ENCODE measurements at regions not wholly inside any gene's neighbourhood (a gene's known extent, or its start where the extent isn't known, plus 50 kb on each side); places are given as distances from the start of the nearest gene placed in this dataset.

GRCh38 chr1:30600706-30601105, 122.7 kb downstream of the MATN1 start:
- Histone ChIP-seq H3K36me3 (ENCODE audit: control insufficient read depth in 1 of 2, insufficient read depth in 2 of 2, low read length in 2 of 2) (no peaks in the 10 kb centered on the region), H3K27ac (ENCODE audit: low read depth, low read length) (no peak overlapping the region), H3K9ac (ENCODE audit: low read depth in 1 of 2, low read length in 2 of 2) (no peak overlapping the region), H3K4me3 (ENCODE audit: low read depth in 1 of 2, low read length in 2 of 2) (no peak overlapping the region), H3K27me3 (ENCODE audit: control insufficient read depth in 1 of 2, insufficient read depth in 2 of 2, low read length in 2 of 2) (peaks cover 2 to 3% of the 10 kb centered on the region in 2 donors), H3K4me1 (ENCODE audit: control insufficient read depth in 1 of 2, insufficient read depth in 2 of 2, low read length in 2 of 2) (no peaks in the 10 kb centered on the region), H3K9me3 (ENCODE audit: control insufficient read depth in 1 of 2, low read length in 2 of 2) (no peaks in the 10 kb centered on the region)

- H3K9me3 ChIP-seq (ENCODE audit: control insufficient read depth in 1 of 2, low read length in 2 of 2): no peaks in the 10 kb centered on the region
- no peak overlapping the region for H3K9ac ChIP-seq (ENCODE audit: low read depth in 1 of 2, low read length in 2 of 2)
- no peak overlapping the region for H3K4me3 ChIP-seq (ENCODE audit: low read depth in 1 of 2, low read length in 2 of 2)
- peaks cover 5 to 6% of the 10 kb centered on the region in 2 donors for H3K27me3 ChIP-seq (ENCODE audit: control insufficient read depth in 1 of 2, insufficient read depth in 2 of 2, low read length in 2 of 2)
- no peaks in the 10 kb centered on the region for H3K4me1 ChIP-seq (ENCODE audit: control insufficient read depth in 1 of 2, insufficient read depth in 2 of 2, low read length in 2 of 2)
- no peaks in the 10 kb centered on the region for H3K36me3 ChIP-seq (ENCODE audit: control insufficient read depth in 1 of 2, insufficient read depth in 2 of 2, low read length in 2 of 2)
- H3K27ac ChIP-seq (ENCODE audit: low read depth, low read length): no peak overlapping the region
Observed at GRCh38 chr1:30600258-30600657, 123.1 kb downstream of the MATN1 start.

GRCh38 chr1:30599721-30600120, 123.7 kb downstream of the MATN1 start:
- no peak overlapping the region for H3K9ac ChIP-seq (ENCODE audit: low read depth in 1 of 2, low read length in 2 of 2)
- H3K27ac ChIP-seq (ENCODE audit: low read depth, low read length): no peak overlapping the region
- H3K36me3 ChIP-seq (ENCODE audit: control insufficient read depth in 1 of 2, insufficient read depth in 2 of 2, low read length in 2 of 2): no peaks in the 10 kb centered on the region
- no peaks in the 10 kb centered on the region for H3K4me1 ChIP-seq (ENCODE audit: control insufficient read depth in 1 of 2, insufficient read depth in 2 of 2, low read length in 2 of 2)
- H3K9me3 ChIP-seq (ENCODE audit: control insufficient read depth in 1 of 2, low read length in 2 of 2): no peaks in the 10 kb centered on the region
- peaks cover 5 to 10% of the 10 kb centered on the region in 2 donors for H3K27me3 ChIP-seq (ENCODE audit: control insufficient read depth in 1 of 2, insufficient read depth in 2 of 2, low read length in 2 of 2)
- H3K4me3 ChIP-seq (ENCODE audit: low read depth in 1 of 2, low read length in 2 of 2): no peak overlapping the region

- peaks cover 5 to 10% of the 10 kb centered on the region in 2 donors for H3K27me3 ChIP-seq (ENCODE audit: control insufficient read depth in 1 of 2, insufficient read depth in 2 of 2, low read length in 2 of 2)
- H3K36me3 ChIP-seq (ENCODE audit: control insufficient read depth in 1 of 2, insufficient read depth in 2 of 2, low read length in 2 of 2): no peaks in the 10 kb centered on the region
- H3K9me3 ChIP-seq (ENCODE audit: control insufficient read depth in 1 of 2, low read length in 2 of 2): no peaks in the 10 kb centered on the region
- no peaks in the 10 kb centered on the region for H3K4me1 ChIP-seq (ENCODE audit: control insufficient read depth in 1 of 2, insufficient read depth in 2 of 2, low read length in 2 of 2)
- no peak overlapping the region for H3K27ac ChIP-seq (ENCODE audit: low read depth, low read length)
- no peak overlapping the region for H3K4me3 ChIP-seq (ENCODE audit: low read depth in 1 of 2, low read length in 2 of 2)
- no peak overlapping the region for H3K9ac ChIP-seq (ENCODE audit: low read depth in 1 of 2, low read length in 2 of 2)
Observed at GRCh38 chr1:30598571-30599114, 124.7 kb downstream of the MATN1 start.

GRCh38 chr1:30597711-30598110, 125.7 kb downstream of the MATN1 start:
- Histone ChIP-seq H3K9me3 (ENCODE audit: control insufficient read depth in 1 of 2, low read length in 2 of 2) (peaks cover 0 to under 1% of the 10 kb centered on the region in 2 donors), H3K27me3 (ENCODE audit: control insufficient read depth in 1 of 2, insufficient read depth in 2 of 2, low read length in 2 of 2) (peaks cover 5 to 10% of the 10 kb centered on the region in 2 donors), H3K27ac (ENCODE audit: low read depth, low read length) (no peak overlapping the region), H3K4me1 (ENCODE audit: control insufficient read depth in 1 of 2, insufficient read depth in 2 of 2, low read length in 2 of 2) (no peaks in the 10 kb centered on the region), H3K36me3 (ENCODE audit: control insufficient read depth in 1 of 2, insufficient read depth in 2 of 2, low read length in 2 of 2) (no peaks in the 10 kb centered on the region), H3K9ac (ENCODE audit: low read depth in 1 of 2, low read length in 2 of 2) (no peak overlapping the region), H3K4me3 (ENCODE audit: low read depth in 1 of 2, low read length in 2 of 2) (no peak overlapping the region)

GRCh38 chr1:30596891-30597290, 126.5 kb downstream of the MATN1 start:
- Histone ChIP-seq H3K9ac (ENCODE audit: low read depth in 1 of 2, low read length in 2 of 2) (no peak overlapping the region), H3K27ac (ENCODE audit: low read depth, low read length) (no peak overlapping the region)

GRCh38 chr1:30596470-30596869, 126.9 kb downstream of the MATN1 start:
- no peak overlapping the region for H3K4me3 ChIP-seq (ENCODE audit: low read depth in 1 of 2, low read length in 2 of 2)
- H3K27ac ChIP-seq (ENCODE audit: low read depth, low read length): no peak overlapping the region

More at GRCh38 chr1:30596891-30597290, 126.5 kb downstream of the MATN1 start:
- H3K4me3 ChIP-seq (ENCODE audit: low read depth in 1 of 2, low read length in 2 of 2): no peak overlapping the region
- peaks cover 5 to 10% of the 10 kb centered on the region in 2 donors for H3K27me3 ChIP-seq (ENCODE audit: control insufficient read depth in 1 of 2, insufficient read depth in 2 of 2, low read length in 2 of 2)
- H3K9me3 ChIP-seq (ENCODE audit: control insufficient read depth in 1 of 2, low read length in 2 of 2): peaks cover 0 to 4% of the 10 kb centered on the region in 2 donors
- no peaks in the 10 kb centered on the region for H3K36me3 ChIP-seq (ENCODE audit: control insufficient read depth in 1 of 2, insufficient read depth in 2 of 2, low read length in 2 of 2)
- no peaks in the 10 kb centered on the region for H3K4me1 ChIP-seq (ENCODE audit: control insufficient read depth in 1 of 2, insufficient read depth in 2 of 2, low read length in 2 of 2)

GRCh38 chr1:30589083-30589482, 134.3 kb downstream of the MATN1 start:
- Histone ChIP-seq H3K36me3 (ENCODE audit: control insufficient read depth in 1 of 2, insufficient read depth in 2 of 2, low read length in 2 of 2) (no peaks in the 10 kb centered on the region), H3K9me3 (ENCODE audit: control insufficient read depth in 1 of 2, low read length in 2 of 2) (peaks cover 0 to 4% of the 10 kb centered on the region in 2 donors), H3K27ac (ENCODE audit: low read depth, low read length) (no peak overlapping the region), H3K4me1 (ENCODE audit: control insufficient read depth in 1 of 2, insufficient read depth in 2 of 2, low read length in 2 of 2) (no peaks in the 10 kb centered on the region), H3K9ac (ENCODE audit: low read depth in 1 of 2, low read length in 2 of 2) (no peak overlapping the region), H3K27me3 (ENCODE audit: control insufficient read depth in 1 of 2, insufficient read depth in 2 of 2, low read length in 2 of 2) (peaks cover 0 to 3% of the 10 kb centered on the region in 2 donors), H3K4me3 (ENCODE audit: low read depth in 1 of 2, low read length in 2 of 2) (no peak overlapping the region)

More at GRCh38 chr1:30596470-30596869, 126.9 kb downstream of the MATN1 start:
- peaks cover 0 to 4% of the 10 kb centered on the region in 2 donors for H3K9me3 ChIP-seq (ENCODE audit: control insufficient read depth in 1 of 2, low read length in 2 of 2)
- no peak overlapping the region for H3K9ac ChIP-seq (ENCODE audit: low read depth in 1 of 2, low read length in 2 of 2)
- H3K36me3 ChIP-seq (ENCODE audit: control insufficient read depth in 1 of 2, insufficient read depth in 2 of 2, low read length in 2 of 2): no peaks in the 10 kb centered on the region
- H3K27me3 ChIP-seq (ENCODE audit: control insufficient read depth in 1 of 2, insufficient read depth in 2 of 2, low read length in 2 of 2): peaks cover 5 to 10% of the 10 kb centered on the region in 2 donors
- no peaks in the 10 kb centered on the region for H3K4me1 ChIP-seq (ENCODE audit: control insufficient read depth in 1 of 2, insufficient read depth in 2 of 2, low read length in 2 of 2)

- peaks cover 0 to 4% of the 10 kb centered on the region in 2 donors for H3K9me3 ChIP-seq (ENCODE audit: control insufficient read depth in 1 of 2, low read length in 2 of 2)
- H3K4me3 ChIP-seq (ENCODE audit: low read depth in 1 of 2, low read length in 2 of 2): no peak overlapping the region
- no peak overlapping the region for H3K9ac ChIP-seq (ENCODE audit: low read depth in 1 of 2, low read length in 2 of 2)
- no peaks in the 10 kb centered on the region for H3K36me3 ChIP-seq (ENCODE audit: control insufficient read depth in 1 of 2, insufficient read depth in 2 of 2, low read length in 2 of 2)
- no peak overlapping the region for H3K27ac ChIP-seq (ENCODE audit: low read depth, low read length)
- no peaks in the 10 kb centered on the region for H3K4me1 ChIP-seq (ENCODE audit: control insufficient read depth in 1 of 2, insufficient read depth in 2 of 2, low read length in 2 of 2)
- peaks cover 0 to 3% of the 10 kb centered on the region in 2 donors for H3K27me3 ChIP-seq (ENCODE audit: control insufficient read depth in 1 of 2, insufficient read depth in 2 of 2, low read length in 2 of 2)
Observed at GRCh38 chr1:30588311-30589073, 134.9 kb downstream of the MATN1 start.

GRCh38 chr1:30586671-30587070, 136.7 kb downstream of the MATN1 start:
- H3K27me3 ChIP-seq (ENCODE audit: control insufficient read depth in 1 of 2, insufficient read depth in 2 of 2, low read length in 2 of 2): peaks cover 0 to 3% of the 10 kb centered on the region in 2 donors
- no peak overlapping the region for H3K9ac ChIP-seq (ENCODE audit: low read depth in 1 of 2, low read length in 2 of 2)

More at GRCh38 chr1:30586671-30587070, 136.7 kb downstream of the MATN1 start:
- Histone ChIP-seq H3K4me3 (ENCODE audit: low read depth in 1 of 2, low read length in 2 of 2) (no peak overlapping the region), H3K27ac (ENCODE audit: low read depth, low read length) (no peak overlapping the region), H3K9me3 (ENCODE audit: control insufficient read depth in 1 of 2, low read length in 2 of 2) (no peaks in the 10 kb centered on the region), H3K36me3 (ENCODE audit: control insufficient read depth in 1 of 2, insufficient read depth in 2 of 2, low read length in 2 of 2) (no peaks in the 10 kb centered on the region), H3K4me1 (ENCODE audit: control insufficient read depth in 1 of 2, insufficient read depth in 2 of 2, low read length in 2 of 2) (no peaks in the 10 kb centered on the region)

Measured in duodenal mucosa (tissue), 2 donors.